ENCODE measurements at regions not wholly inside any gene's neighbourhood (a gene's known extent, or its start where the extent isn't known, plus 50 kb on each side); places are given as distances from the start of the nearest gene placed in this dataset.

GRCh38 chr20:23166563-23166962 is 80.4 kb upstream of the CD93 start:
- DNase-seq (ENCODE audit: low spot score) = no peak

GRCh38 chr20:23165964-23166363 is 79.8 kb upstream of the CD93 start:
- DNase-seq (ENCODE audit: low spot score) = no peak

GRCh38 chr20:23165307-23165750 is 79.2 kb upstream of the CD93 start:
- no peak for DNase-seq (ENCODE audit: low spot score)

GRCh38 chr20:23164176-23164601 is 78.1 kb upstream of the CD93 start:
- DNase-seq (ENCODE audit: low spot score) = no peak

- no peak for DNase-seq (ENCODE audit: low spot score)
Measured at GRCh38 chr20:23163562-23163961, 77.4 kb upstream of the CD93 start.

- no peak for DNase-seq (ENCODE audit: low spot score)
Measured at GRCh38 chr20:23162887-23163286, 76.8 kb upstream of the CD93 start.

- peak; percentile 15 for DNase-seq (ENCODE audit: low spot score)
Measured at GRCh38 chr20:23161968-23162696, 76.0 kb upstream of the CD93 start.

GRCh38 chr20:23161244-23161891 is 75.2 kb upstream of the CD93 start:
- no peak for DNase-seq (ENCODE audit: low spot score)

GRCh38 chr20:23160536-23161243 is 74.6 kb upstream of the CD93 start:
- no peak for DNase-seq (ENCODE audit: low spot score)

GRCh38 chr20:23159947-23160318 is 73.8 kb upstream of the CD93 start:
- no peak for DNase-seq (ENCODE audit: low spot score)

- DNase-seq (ENCODE audit: low spot score) = no peak
Measured at GRCh38 chr20:23159256-23159946, 73.3 kb upstream of the CD93 start.

- no peak for DNase-seq (ENCODE audit: low spot score)
Measured at GRCh38 chr20:23157734-23158133, 71.6 kb upstream of the CD93 start.

- no peak for DNase-seq (ENCODE audit: low spot score)
Measured at GRCh38 chr20:23156842-23157423, 70.8 kb upstream of the CD93 start.

GRCh38 chr20:23156170-23156841 is 70.2 kb upstream of the CD93 start:
- peak; percentile 45 for DNase-seq (ENCODE audit: low spot score)

- no peak for DNase-seq (ENCODE audit: low spot score)
Measured at GRCh38 chr20:23155141-23155590, 69.0 kb upstream of the CD93 start.

GRCh38 chr20:23153696-23154341 is 67.7 kb upstream of the CD93 start:
- DNase-seq (ENCODE audit: low spot score) = no peak

GRCh38 chr20:23152902-23153301 is 66.8 kb upstream of the CD93 start:
- DNase-seq (ENCODE audit: low spot score) = no peak

GRCh38 chr20:23152308-23152892 is 66.3 kb upstream of the CD93 start:
- no peak for DNase-seq (ENCODE audit: low spot score)

GRCh38 chr20:23151885-23152284 is 65.8 kb upstream of the CD93 start:
- DNase-seq (ENCODE audit: low spot score) = no peak

GRCh38 chr20:23151008-23151703 is 65.0 kb upstream of the CD93 start:
- no peak for DNase-seq (ENCODE audit: low spot score)
